Heart left ventricle (tissue), 16 donors: ENCODE measurements at regions not wholly inside any gene's neighbourhood (a gene's known extent, or its start where the extent isn't known, plus 50 kb on each side); places are given as distances from the start of the nearest gene placed in this dataset.
"Not testable (repeated sequence)": the region's sequence is repeated elsewhere in the genome, so short reads cannot be mapped to it uniquely, and the experiment has no call there.

ENCODE experiments used
- ATAC-seq, 4 donors: fragments of 200-7000 bp; cut with Tn5 transposase; one replicate each; pipeline ENCODE4 v1.9.1; 2020 to 2022; ENCODE audit warnings: moderate library complexity in 4 of 4, mild to moderate bottlenecking in 3 of 4, moderate number of reproducible peaks in 1 of 4
- DNase-seq, 5 donors: peaks; one replicate each; pipeline ENCODE4 v3.0.0-alpha.2; 2020
- H3K27ac ChIP-seq, 12 donors: fragments of 200-600 bp; sonication (generic) in 4 of 12; one replicate each; pipeline versions ENCODE4 v1.5.0 to v1.8.0; 2016 to 2022; ENCODE audit warnings: mild to moderate bottlenecking in 2 of 12
- H3K27me3 ChIP-seq, 9 donors: fragments of 200-600 bp; sonication (generic) in 2 of 9; one replicate each; pipeline versions ENCODE4 v1.5.1 to v1.8.0; 2016 to 2022; ENCODE audit warnings: mild to moderate bottlenecking in 3 of 9
- H3K36me3 ChIP-seq, 9 donors: fragments of 200-600 bp; sonication (generic) in 2 of 9; one replicate each; pipeline versions ENCODE4 v1.5.0 to v1.8.0; 2018 to 2022; ENCODE audit warnings: mild to moderate bottlenecking in 2 of 9
- H3K4me1 ChIP-seq, 12 donors: fragments of 200-600 bp; sonication (generic) in 4 of 12; one replicate each; pipeline versions ENCODE4 v1.5.0 to v1.8.0; 2016 to 2022; ENCODE audit warnings: mild to moderate bottlenecking in 3 of 12
- H3K4me3 ChIP-seq, 12 donors: fragments of 200-600 bp; sonication (generic) in 4 of 12; one replicate each; pipeline versions ENCODE4 v1.5.0 to v1.8.0; 2017 to 2022; ENCODE audit warnings: mild to moderate bottlenecking in 9 of 12, moderate library complexity in 4 of 12
- H3K9me3 ChIP-seq, 12 donors: fragments of 200-600 bp; sonication (generic) in 4 of 12; one replicate each; pipeline versions ENCODE4 v1.5.0 to v1.8.0; 2016 to 2022; ENCODE audit warnings: mild to moderate bottlenecking in 1 of 12
- POLR2A ChIP-seq, 2 donors: fragments of 450-650 bp; IDR thresholded peaks; one replicate each; pipeline ENCODE4 v1.6.1; 2017; ENCODE audit warnings: antibody characterized with exemption in 2 of 2, mild to moderate bottlenecking in 2 of 2, moderate library complexity in 2 of 2
- WGBS, 4 donors: extraction: QIAGEN DNeasy Blood & Tissue Kit in 2 of 4; methylation state at CpG; one replicate each; pipeline versions ENCODE4 v1.1.5 to v1.1.7; 2013 to 2018; 5-methylcytosine and 5-hydroxymethylcytosine counted together
- intact Hi-C, 10 donors: fragments of 100-400 bp; cut with DNase I; formaldehyde crosslinking; loops; one replicate each; pipeline versions ENCODE4 v1.11.1 to v1.14.2; 2022
- TF ChIP-seq, protein P1 (sequence below), 12 donors: fragments of 200-600 bp; sonication (generic) in 4 of 12; IDR thresholded peaks; one replicate each; pipeline versions ENCODE4 v1.5.0 to v1.8.0; 2018 to 2022; ENCODE audit warnings: antibody characterized with exemption in 12 of 12, mild to moderate bottlenecking in 5 of 12
- donor health status: ischemic (EF 13 %, LVEDD 7.1; RV severe dilation, severe dysfunction).
- donor health status: healthy with polysubstance abuse.
- donor health status: DM: no; HTN: yes; CAD: no.
- donor health status: DM: no; HTN: no; CAD: no.
- donor health status: ischemic (EF 25% LVEDD 6.9; RV normal size, moderate dysfunction).
- donor health status: ischemic (EF 25% LVEDD 5.7; RV mildly dilated, moderate dysfunction).
- donor health status: healthy.
- donor health status: DM: yes; HTN: yes; CAD: no.
- donor health status: ischemic (EF 35%, LVEDD 5.7; RV mildly dilated, moderate dysfunction).
- donor health status: nonischemic (EF 11% LVEDD 7.7; RV severe dilation, severe dysfunction).
- donor health status: DM: yes; HTN: yes; CAD: no.
- donor health status: PGD.
- donor health status: ischemic (EF 29% LVEDD 5.4; RV normal size, mild dysfunction).
- donor health status: nonischemic (EF 23%, LVEDD 6.1; RV moderate dilation, normal function).

DNA sequence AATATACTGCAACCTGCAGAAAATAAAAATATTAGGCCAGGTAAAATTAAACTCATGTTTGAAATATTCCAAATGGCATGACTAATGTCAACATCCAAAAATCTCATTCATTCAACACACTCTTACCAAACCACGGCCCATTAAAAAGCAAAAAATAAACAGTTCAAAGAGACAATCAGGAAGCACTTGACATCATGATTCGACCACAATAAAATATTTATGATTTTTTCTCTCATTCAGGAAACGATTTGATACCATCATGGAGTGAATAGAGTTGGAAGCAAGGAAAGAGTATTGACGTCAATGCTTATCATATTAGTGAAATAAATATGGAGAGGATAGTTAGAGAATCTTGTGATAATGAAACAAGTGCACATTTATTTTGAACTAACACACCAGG is 354.1 kb downstream of the KCNJ2 start:
- peaks cover 0 to 32% (median 11%) of the 10 kb centered on the region in 12 donors for H3K4me1 ChIP-seq
- DNase-seq (no peak), ATAC-seq (no peak)
- H3K36me3 ChIP-seq: no peaks in the 10 kb centered on the region
- no peaks in the 10 kb centered on the region for H3K27me3 ChIP-seq
- no peaks in the 10 kb centered on the region for H3K9me3 ChIP-seq
- intact Hi-C loops: loop anchor here in 4 of 10 donors (5.0 to 10.0 kb wide), 3 partner anchors 49 to 211 kb away; no protein-coding TSS in a partner anchor
- TF ChIP-seq, protein P1, sequence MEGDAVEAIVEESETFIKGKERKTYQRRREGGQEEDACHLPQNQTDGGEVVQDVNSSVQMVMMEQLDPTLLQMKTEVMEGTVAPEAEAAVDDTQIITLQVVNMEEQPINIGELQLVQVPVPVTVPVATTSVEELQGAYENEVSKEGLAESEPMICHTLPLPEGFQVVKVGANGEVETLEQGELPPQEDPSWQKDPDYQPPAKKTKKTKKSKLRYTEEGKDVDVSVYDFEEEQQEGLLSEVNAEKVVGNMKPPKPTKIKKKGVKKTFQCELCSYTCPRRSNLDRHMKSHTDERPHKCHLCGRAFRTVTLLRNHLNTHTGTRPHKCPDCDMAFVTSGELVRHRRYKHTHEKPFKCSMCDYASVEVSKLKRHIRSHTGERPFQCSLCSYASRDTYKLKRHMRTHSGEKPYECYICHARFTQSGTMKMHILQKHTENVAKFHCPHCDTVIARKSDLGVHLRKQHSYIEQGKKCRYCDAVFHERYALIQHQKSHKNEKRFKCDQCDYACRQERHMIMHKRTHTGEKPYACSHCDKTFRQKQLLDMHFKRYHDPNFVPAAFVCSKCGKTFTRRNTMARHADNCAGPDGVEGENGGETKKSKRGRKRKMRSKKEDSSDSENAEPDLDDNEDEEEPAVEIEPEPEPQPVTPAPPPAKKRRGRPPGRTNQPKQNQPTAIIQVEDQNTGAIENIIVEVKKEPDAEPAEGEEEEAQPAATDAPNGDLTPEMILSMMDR (IDR thresholded peaks at IDR 0.05): no peak
- no peak for TF ChIP-seq POLR2A (IDR thresholded peaks at IDR 0.05)
- 39 to 50% (median 46%) methylated on average over 4 of the region's 4 CpGs for WGBS, 4 donors
- H3K4me3 ChIP-seq: no peak overlapping the region
- H3K27ac ChIP-seq: peak overlapping the region in 1 of 12 donors; percentile 64

DNA sequence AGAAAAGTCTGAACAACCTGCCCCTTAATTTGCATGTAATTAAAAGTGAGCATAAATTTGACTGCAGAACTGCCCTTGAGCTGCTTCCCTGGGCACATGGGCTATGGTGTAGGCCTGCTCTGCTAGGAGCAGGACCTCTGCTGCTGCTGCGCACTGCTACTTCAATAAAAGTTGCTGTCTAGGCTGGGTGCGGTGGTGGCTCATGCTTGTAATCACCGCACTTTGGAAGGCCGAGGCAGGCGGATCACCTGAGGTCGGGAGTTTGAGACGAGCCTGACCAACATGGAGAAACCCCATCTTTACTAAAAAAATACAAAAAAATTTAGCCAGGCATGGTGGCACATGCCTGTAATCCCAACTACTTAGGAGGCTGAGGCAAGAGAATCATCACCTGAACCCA is 355.7 kb downstream of the KCNJ2 start:
- not testable (repeated sequence) for H3K27ac ChIP-seq, H3K36me3 ChIP-seq, DNase-seq, H3K27me3 ChIP-seq, ATAC-seq, H3K9me3 ChIP-seq, H3K4me3 ChIP-seq
- H3K4me1 ChIP-seq: peaks cover 0 to 32% (median 11%) of the 10 kb centered on the region in 12 donors
- 94 to 98% (median 96%) methylated on average over 7 of the region's 7 CpGs for WGBS, 4 donors
- intact Hi-C loops: loop anchor here in 3 of 10 donors (10.0 kb wide), 2 partner anchors 50 to 210 kb away; no protein-coding TSS in a partner anchor

DNA sequence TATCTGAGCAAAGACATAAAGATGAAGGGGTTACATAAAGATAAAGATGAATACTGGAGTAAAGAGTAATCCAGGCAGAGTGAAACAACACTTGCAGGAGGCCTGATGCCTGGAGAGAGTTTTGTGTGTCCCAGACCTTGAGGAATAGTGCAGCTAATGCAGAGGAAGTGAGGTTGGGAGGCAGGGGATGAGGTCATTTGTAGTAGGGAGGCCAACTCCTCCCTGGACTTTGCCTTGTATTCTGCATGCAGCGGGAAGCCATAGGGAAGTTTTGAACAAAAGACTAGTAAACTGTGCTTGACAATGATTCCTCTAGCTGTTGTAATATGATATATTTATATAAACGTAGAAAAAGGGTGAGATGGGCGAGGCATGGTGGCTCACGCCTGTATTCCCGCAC is 356.6 kb downstream of the KCNJ2 start:
- H3K4me3 ChIP-seq: no peak overlapping the region
- H3K36me3 ChIP-seq: no peaks in the 10 kb centered on the region
- no peaks in the 10 kb centered on the region for H3K9me3 ChIP-seq
- DNase-seq (no peak), ATAC-seq (no peak)
- peak overlapping the region in 1 of 12 donors; percentile 22 for H3K27ac ChIP-seq
- intact Hi-C loops: loop anchor here in 3 of 10 donors (10.0 kb wide), 2 partner anchors 51 to 211 kb away; no protein-coding TSS in a partner anchor
- TF ChIP-seq POLR2A (IDR thresholded peaks at IDR 0.05): no peak
- TF ChIP-seq, protein P1 (IDR thresholded peaks at IDR 0.05): no peak
- peaks cover 0 to 32% (median 11%) of the 10 kb centered on the region in 12 donors for H3K4me1 ChIP-seq
- H3K27me3 ChIP-seq: no peaks in the 10 kb centered on the region
- 83 to 93% (median 90%) methylated on average over 5 of the region's 5 CpGs for WGBS, 4 donors

DNA sequence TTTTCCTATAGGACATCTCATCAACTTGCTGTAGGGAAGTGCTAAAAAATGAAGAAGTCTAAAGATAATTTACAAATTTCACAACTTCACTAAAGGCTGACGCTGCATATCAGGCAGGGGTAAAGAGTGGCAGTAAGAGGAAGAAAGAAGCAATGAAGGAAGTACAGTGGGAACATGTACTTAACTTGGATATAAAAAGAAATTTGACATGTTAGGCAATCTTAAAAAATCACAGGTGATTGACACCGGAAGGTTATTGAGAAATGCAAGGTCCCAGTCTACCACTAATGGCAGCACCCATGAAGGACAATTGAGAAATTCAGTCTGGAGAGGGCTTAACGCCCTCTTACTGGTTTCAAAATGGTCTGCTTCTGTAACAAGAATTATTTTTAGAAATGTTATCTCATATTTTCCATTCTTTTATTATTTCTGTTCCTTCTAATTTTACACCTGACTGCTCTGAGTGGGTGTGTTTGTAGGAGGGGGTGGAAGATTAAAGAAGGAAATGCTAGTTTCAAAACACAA is 358.1 kb downstream of the KCNJ2 start:
- DNase-seq: no peak
- Histone ChIP-seq H3K4me1 (peaks cover 0 to 23% (median 6%) of the 10 kb centered on the region in 12 donors), H3K4me3 (no peak overlapping the region), H3K36me3 (no peaks in the 10 kb centered on the region), H3K9me3 (peaks cover 0 to 6% (median 0%) of the 10 kb centered on the region in 12 donors), H3K27ac (peak overlapping the region in 9 of 12 donors; percentile 16 to 78 (median 57)), H3K27me3 (no peaks in the 10 kb centered on the region)
- ATAC-seq: peak; percentile 78 to 96 (median 88)
- TF ChIP-seq POLR2A (IDR thresholded peaks at IDR 0.05): no peak
- TF ChIP-seq, protein P1 (IDR thresholded peaks at IDR 0.05): peak in 1 of 12 donors; percentile 3
- WGBS, 4 donors: 40 to 53% (median 48%) methylated on average over 3 of the region's 3 CpGs
- intact Hi-C loops: loop anchor here in 4 of 10 donors (1.0 to 10.0 kb wide), 3 partner anchors 36 to 213 kb away; no protein-coding TSS in a partner anchor
